ENCODE measurements at regions not wholly inside any gene's neighbourhood (a gene's known extent, or its start where the extent isn't known, plus 50 kb on each side); places are given as distances from the start of the nearest gene placed in this dataset.

GRCh38 chr3:30393079-30393478, 213.3 kb upstream of the TGFBR2 start:
- Histone ChIP-seq H3K18ac (ENCODE audit: low read depth, low read length) (no peak overlapping the region), H4K20me1 (ENCODE audit: insufficient read depth, low read length) (no peaks in the 10 kb centered on the region), H3K4me3 (ENCODE audit: insufficient read depth, low read depth, low read length) (no peak overlapping the region), H2AFZ (replicated peaks; ENCODE audit: low read length, poor library complexity) (no peak overlapping the region), H3K56ac (ENCODE audit: extremely low read depth, insufficient read depth, low read length) (no peak overlapping the region), H3K9ac (ENCODE audit: low read depth, low read length) (no peak overlapping the region), H3K14ac (replicated peaks; ENCODE audit: low read depth, low read length) (no peak overlapping the region), H3K23ac (ENCODE audit: low read depth, low read length) (no peak overlapping the region), H2BK5ac (ENCODE audit: low read depth, low read length, poor library complexity, severe bottlenecking) (no peak overlapping the region), H3K9me1 (ENCODE audit: insufficient read depth, low read length) (no peaks in the 10 kb centered on the region), H4K91ac (ENCODE audit: insufficient read depth, low read depth, low read length) (no peak overlapping the region), H3K27ac (ENCODE audit: insufficient read depth, low read length) (no peak overlapping the region), H3K4me2 (ENCODE audit: low read depth, low read length) (no peak overlapping the region), H2BK15ac (ENCODE audit: low read depth, low read length) (no peak overlapping the region), H2BK20ac (ENCODE audit: low read depth, low read length) (no peak overlapping the region), H3K36me3 (ENCODE audit: control insufficient read depth, insufficient read depth, low read length) (no peaks in the 10 kb centered on the region), H2BK120ac (ENCODE audit: low read depth, low read length) (no peak overlapping the region), H3K79me1 (ENCODE audit: low read depth in 1 of 2, low read length in 2 of 2) (no peaks in the 10 kb centered on the region), H3K9me3 (ENCODE audit: control insufficient read depth, insufficient read depth, low read length) (no peaks in the 10 kb centered on the region), H2AK5ac (ENCODE audit: low read depth, low read length) (no peak overlapping the region), H4K8ac (ENCODE audit: low read depth in 2 of 2, low read length in 2 of 2) (no peak overlapping the region), H4K5ac (ENCODE audit: low read depth, low read length) (no peak overlapping the region), H3K27me3 (ENCODE audit: control insufficient read depth, insufficient read depth, low read length) (no peaks in the 10 kb centered on the region), H2AK9ac (replicated peaks; ENCODE audit: low read depth, low read length, poor library complexity) (no peak overlapping the region), H3K4ac (ENCODE audit: low read depth, low read length) (no peak overlapping the region), H3K4me1 (ENCODE audit: control insufficient read depth, insufficient read depth, low read length) (no peaks in the 10 kb centered on the region)
- intact Hi-C loops (cut with micrococcal nuclease) = no loop called here
- ChIA-PET CTCF (no interaction called here), POLR2A (ENCODE audit: unreplicated experiment) (no interaction called here)
- in situ Hi-C loops (cut with MboI; ENCODE audit: low sequenced_read_pairs) = no loop called here
- no peak for TF ChIP-seq CTCF (conservative IDR thresholded peaks at IDR 0.05; ENCODE audit: low read depth, low read length)
- no peak for TF ChIP-seq RAD21 (IDR thresholded peaks at IDR 0.05; ENCODE audit: low read length)
- no peak for TF ChIP-seq RCOR1 (IDR thresholded peaks at IDR 0.05; ENCODE audit: insufficient replicate concordance, low read length)
- TF ChIP-seq CEBPB (IDR thresholded peaks at IDR 0.05; ENCODE audit: low read depth, low read length) = no peak
- TF ChIP-seq FOS (IDR thresholded peaks at IDR 0.05; ENCODE audit: low read depth, low read length) = no peak
- TF ChIP-seq MAZ (IDR thresholded peaks at IDR 0.05; ENCODE audit: borderline replicate concordance, low read depth, low read length) = no peak
- no peak for TF ChIP-seq MAFK (IDR thresholded peaks at IDR 0.05; ENCODE audit: low read depth, low read length)
- TF ChIP-seq SMC3 (IDR thresholded peaks at IDR 0.05; ENCODE audit: low read depth, low read length) = no peak
- no peak for TF ChIP-seq CHD1 (IDR thresholded peaks at IDR 0.05; ENCODE audit: low read depth, low read length)
- TF ChIP-seq MXI1 (IDR thresholded peaks at IDR 0.05; ENCODE audit: borderline replicate concordance, low read depth, low read length) = no peak
- TF ChIP-seq USF2 (IDR thresholded peaks at IDR 0.05; ENCODE audit: low read depth, low read length) = no peak
- no peak for TF ChIP-seq NFE2L2 (IDR thresholded peaks at IDR 0.05; ENCODE audit: low read depth, low read length)
- TF ChIP-seq RFX5 (IDR thresholded peaks at IDR 0.05; ENCODE audit: low read depth, low read length) = no peak
- no peak for TF ChIP-seq POLR2A (IDR thresholded peaks at IDR 0.05; ENCODE audit: low read depth, low read length)
- TF ChIP-seq, protein P1, sequence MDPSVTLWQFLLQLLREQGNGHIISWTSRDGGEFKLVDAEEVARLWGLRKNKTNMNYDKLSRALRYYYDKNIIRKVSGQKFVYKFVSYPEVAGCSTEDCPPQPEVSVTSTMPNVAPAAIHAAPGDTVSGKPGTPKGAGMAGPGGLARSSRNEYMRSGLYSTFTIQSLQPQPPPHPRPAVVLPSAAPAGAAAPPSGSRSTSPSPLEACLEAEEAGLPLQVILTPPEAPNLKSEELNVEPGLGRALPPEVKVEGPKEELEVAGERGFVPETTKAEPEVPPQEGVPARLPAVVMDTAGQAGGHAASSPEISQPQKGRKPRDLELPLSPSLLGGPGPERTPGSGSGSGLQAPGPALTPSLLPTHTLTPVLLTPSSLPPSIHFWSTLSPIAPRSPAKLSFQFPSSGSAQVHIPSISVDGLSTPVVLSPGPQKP (IDR thresholded peaks at IDR 0.05; ENCODE audit: borderline replicate concordance, low read depth, low read length) = no peak
- TF ChIP-seq BHLHE40 (IDR thresholded peaks at IDR 0.05; ENCODE audit: low read depth, low read length) = no peak
- dilution Hi-C loops (cut with HindIII; ENCODE audit: low sequenced_read_pairs, unreplicated experiment) = no loop called here
- no TSS peak for BruUV-seq (replicated peaks)
- DNase-seq (no peak), ATAC-seq (ENCODE audit: low read depth) (no peak)
- WGBS, 2 experiments (ENCODE audit: extremely low coverage in 2 of 2, insufficient read length in 1 of 2) = 100% methylated on average over 2 of the region's 4 CpGs; no CpG with 5 or more reads in 1 of the 2 experiments

Measured in IMR-90 (cell line).